Kidney epithelial cell (primary cell): ENCODE measurements at regions not wholly inside any gene's neighbourhood (a gene's known extent, or its start where the extent isn't known, plus 50 kb on each side); places are given as distances from the start of the nearest gene placed in this dataset.

ENCODE experiments used
- DNase-seq: peaks from one replicate; pipeline ENCODE4 v3.0.0-alpha.2; 2010; ENCODE audit warnings: low read depth
- H3K27me3 ChIP-seq: 2 replicates; pipeline ENCODE4 v1.6.0; 2011; ENCODE audit warnings: low read length; ENCODE audit not compliant: control insufficient read depth, insufficient read depth
- H3K36me3 ChIP-seq: 2 replicates; pipeline ENCODE4 v1.5.1; 2011; ENCODE audit warnings: low read length; ENCODE audit not compliant: control insufficient read depth, insufficient read depth
- H3K4me3 ChIP-seq: 2 replicates; pipeline ENCODE4 v1.5.1; 2011; ENCODE audit warnings: low read depth, mild to moderate bottlenecking, control low read depth, low read length
- TF ChIP-seq, protein P1 (sequence below): IDR thresholded peaks from 2 replicates; pipeline ENCODE4 v1.5.1; 2011; ENCODE audit warnings: mild to moderate bottlenecking, moderate library complexity, low read length, control low read depth, inconsistent platforms; ENCODE audit not compliant: insufficient read depth, poor library complexity, severe bottlenecking

DNA sequence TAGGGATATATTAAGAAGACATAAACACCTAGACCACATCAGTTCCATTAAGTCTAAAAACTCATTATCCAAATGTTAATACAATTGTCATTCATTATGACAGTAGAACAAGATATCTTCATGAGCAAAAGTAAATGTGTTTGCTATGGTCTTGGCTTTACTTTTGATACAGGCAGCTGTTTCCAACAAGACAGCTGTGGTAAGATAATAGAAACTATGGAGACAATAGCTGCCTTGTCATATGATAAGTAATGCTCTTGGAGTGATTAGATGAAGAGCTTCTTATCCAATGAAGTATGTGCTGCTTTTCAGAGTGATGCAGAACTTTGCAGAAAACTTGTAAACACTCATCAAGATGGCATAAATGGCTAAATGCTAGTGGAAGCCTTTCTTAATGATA, 1066.0 kb downstream of the FSTL5 start:
- DNase-seq: no peak
- Histone ChIP-seq H3K27me3 (no peaks in the 10 kb centered on the region), H3K36me3 (no peaks in the 10 kb centered on the region), H3K4me3 (no peak overlapping the region)
- TF ChIP-seq, protein P1, sequence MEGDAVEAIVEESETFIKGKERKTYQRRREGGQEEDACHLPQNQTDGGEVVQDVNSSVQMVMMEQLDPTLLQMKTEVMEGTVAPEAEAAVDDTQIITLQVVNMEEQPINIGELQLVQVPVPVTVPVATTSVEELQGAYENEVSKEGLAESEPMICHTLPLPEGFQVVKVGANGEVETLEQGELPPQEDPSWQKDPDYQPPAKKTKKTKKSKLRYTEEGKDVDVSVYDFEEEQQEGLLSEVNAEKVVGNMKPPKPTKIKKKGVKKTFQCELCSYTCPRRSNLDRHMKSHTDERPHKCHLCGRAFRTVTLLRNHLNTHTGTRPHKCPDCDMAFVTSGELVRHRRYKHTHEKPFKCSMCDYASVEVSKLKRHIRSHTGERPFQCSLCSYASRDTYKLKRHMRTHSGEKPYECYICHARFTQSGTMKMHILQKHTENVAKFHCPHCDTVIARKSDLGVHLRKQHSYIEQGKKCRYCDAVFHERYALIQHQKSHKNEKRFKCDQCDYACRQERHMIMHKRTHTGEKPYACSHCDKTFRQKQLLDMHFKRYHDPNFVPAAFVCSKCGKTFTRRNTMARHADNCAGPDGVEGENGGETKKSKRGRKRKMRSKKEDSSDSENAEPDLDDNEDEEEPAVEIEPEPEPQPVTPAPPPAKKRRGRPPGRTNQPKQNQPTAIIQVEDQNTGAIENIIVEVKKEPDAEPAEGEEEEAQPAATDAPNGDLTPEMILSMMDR: no peak

GRCh38 chr4:161061046-161061445, 1102.8 kb downstream of the FSTL5 start:
- DNase-seq: no peak
- TF ChIP-seq, protein P1: no peak
- H3K36me3 ChIP-seq: no peaks in the 10 kb centered on the region
- H3K27me3 ChIP-seq: no peaks in the 10 kb centered on the region
- no peak overlapping the region for H3K4me3 ChIP-seq
